ENCODE measurements at regions not wholly inside any gene's neighbourhood (a gene's known extent, or its start where the extent isn't known, plus 50 kb on each side); places are given as distances from the start of the nearest gene placed in this dataset.

DNA sequence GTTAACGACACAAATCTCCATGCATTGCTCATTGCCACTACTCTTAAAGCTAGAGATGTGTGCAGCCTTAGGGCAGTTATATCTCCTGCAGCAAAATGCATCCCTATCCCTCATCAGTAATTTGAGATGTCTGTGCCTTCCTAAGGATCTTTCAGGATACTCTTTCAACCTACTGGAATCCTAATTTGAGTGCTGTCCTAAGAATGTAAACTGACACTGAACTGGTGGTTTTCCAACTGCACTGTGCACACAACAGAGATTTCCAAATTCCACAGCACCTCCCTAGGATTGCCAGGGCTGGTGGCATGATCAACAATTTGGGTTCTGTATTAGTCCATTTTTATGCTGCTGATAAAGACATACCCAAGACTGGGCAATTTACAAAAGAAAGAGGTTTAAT, 193.9 kb downstream of the LTN1 start:
- Histone ChIP-seq H3K79me1 (ENCODE audit: low read length) (peaks cover 12% of the 10 kb centered on the region), H2BK120ac (ENCODE audit: insufficient read depth, low read length, poor library complexity) (no peak overlapping the region), H2BK5ac (ENCODE audit: low read depth, low read length, poor library complexity) (no peak overlapping the region), H2BK12ac (ENCODE audit: low read length) (no peak overlapping the region), H3K27ac (ENCODE audit: low read depth, low read length) (no peak overlapping the region), H3K4me2 (ENCODE audit: low read length) (no peak overlapping the region), H3K23ac (ENCODE audit: low read length) (no peak overlapping the region), H4K12ac (ENCODE audit: low read depth, low read length) (no peak overlapping the region), H3K9ac (ENCODE audit: low read length) (no peak overlapping the region), H3K14ac (ENCODE audit: low read length) (no peak overlapping the region), H3K4ac (ENCODE audit: low read depth, low read length) (no peak overlapping the region), H4K8ac (ENCODE audit: low read depth, low read length) (no peak overlapping the region), H3K4me1 (ENCODE audit: control insufficient read depth in 1 of 2, insufficient read depth in 2 of 2, low read length in 2 of 2) (no peaks in the 10 kb centered on the region), H3K27me3 (ENCODE audit: insufficient read depth, low read length) (no peaks in the 10 kb centered on the region), H2AFZ (ENCODE audit: insufficient read depth, low read length, poor library complexity) (no peak overlapping the region), H4K91ac (ENCODE audit: low read depth, low read length) (no peak overlapping the region), H3K36me3 (ENCODE audit: control insufficient read depth in 1 of 2, insufficient read depth in 2 of 2, low read length in 2 of 2) (no peaks in the 10 kb centered on the region), H3K9me3 (ENCODE audit: insufficient read depth, low read depth, low read length) (no peaks in the 10 kb centered on the region), H3K4me3 (ENCODE audit: low read depth, low read length) (no peak overlapping the region), H3K18ac (ENCODE audit: low read length) (no peak overlapping the region), H3K79me2 (ENCODE audit: control insufficient read depth, insufficient read depth, low read length, poor library complexity) (no peaks in the 10 kb centered on the region), H2AK5ac (ENCODE audit: low read length) (no peak overlapping the region)
- no CpG with 5 or more reads among the region's 1 CpG for WGBS (ENCODE audit: extremely low coverage, insufficient coverage, insufficient read length)
- DNase-seq: no peak

DNA sequence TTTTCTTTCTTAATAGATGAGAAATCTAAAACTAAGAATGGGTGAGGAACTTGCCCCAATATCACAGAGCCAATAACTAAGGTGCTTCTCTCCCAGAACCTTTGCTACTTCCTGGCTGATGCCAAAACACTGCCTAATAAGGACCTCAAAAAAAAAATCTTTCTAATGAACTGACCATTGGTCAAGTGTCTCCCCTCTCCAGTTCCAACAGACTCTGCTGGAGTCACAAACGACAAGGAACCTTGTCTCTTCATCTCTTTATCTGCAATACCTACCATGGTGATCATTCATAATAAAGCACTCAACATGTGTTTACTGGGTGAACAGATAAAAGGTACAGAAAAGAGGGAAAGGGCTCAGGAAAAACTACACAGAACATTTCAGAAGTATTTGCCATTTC, 197.4 kb downstream of the LTN1 start:
- peaks cover 15% of the 10 kb centered on the region for H3K79me1 ChIP-seq (ENCODE audit: low read length)
- H3K36me3 ChIP-seq (ENCODE audit: control insufficient read depth in 1 of 2, insufficient read depth in 2 of 2, low read length in 2 of 2): no peaks in the 10 kb centered on the region
- H3K4ac ChIP-seq (ENCODE audit: low read depth, low read length): no peak overlapping the region
- no peaks in the 10 kb centered on the region for H3K4me1 ChIP-seq (ENCODE audit: control insufficient read depth in 1 of 2, insufficient read depth in 2 of 2, low read length in 2 of 2)
- H4K12ac ChIP-seq (ENCODE audit: low read depth, low read length): no peak overlapping the region
- H3K9me3 ChIP-seq (ENCODE audit: insufficient read depth, low read depth, low read length): no peaks in the 10 kb centered on the region
- H3K18ac ChIP-seq (ENCODE audit: low read length): no peak overlapping the region
- H4K91ac ChIP-seq (ENCODE audit: low read depth, low read length): peak overlapping the region; percentile 56
- no peak overlapping the region for H2AK5ac ChIP-seq (ENCODE audit: low read length)
- H3K9ac ChIP-seq (ENCODE audit: low read length): no peak overlapping the region
- no CpG with 5 or more reads among the region's 1 CpG for WGBS (ENCODE audit: extremely low coverage, insufficient coverage, insufficient read length)
- no peaks in the 10 kb centered on the region for H3K27me3 ChIP-seq (ENCODE audit: insufficient read depth, low read length)
- peak in 1 of 2 donors; percentile 30 for DNase-seq
- peak overlapping the region; percentile 77 for H2BK12ac ChIP-seq (ENCODE audit: low read length)
- no peaks in the 10 kb centered on the region for H3K79me2 ChIP-seq (ENCODE audit: control insufficient read depth, insufficient read depth, low read length, poor library complexity)
- peak overlapping the region; percentile 57 for H2BK120ac ChIP-seq (ENCODE audit: insufficient read depth, low read length, poor library complexity)
- no peak overlapping the region for H3K27ac ChIP-seq (ENCODE audit: low read depth, low read length)
- no peak overlapping the region for H3K23ac ChIP-seq (ENCODE audit: low read length)
- peak overlapping the region; percentile 29 for H2BK5ac ChIP-seq (ENCODE audit: low read depth, low read length, poor library complexity)
- H3K4me2 ChIP-seq (ENCODE audit: low read length): no peak overlapping the region
- H2AFZ ChIP-seq (ENCODE audit: insufficient read depth, low read length, poor library complexity): no peak overlapping the region
- no peak overlapping the region for H3K14ac ChIP-seq (ENCODE audit: low read length)
- H3K4me3 ChIP-seq (ENCODE audit: low read depth, low read length): no peak overlapping the region
- H4K8ac ChIP-seq (ENCODE audit: low read depth, low read length): no peak overlapping the region

DNA sequence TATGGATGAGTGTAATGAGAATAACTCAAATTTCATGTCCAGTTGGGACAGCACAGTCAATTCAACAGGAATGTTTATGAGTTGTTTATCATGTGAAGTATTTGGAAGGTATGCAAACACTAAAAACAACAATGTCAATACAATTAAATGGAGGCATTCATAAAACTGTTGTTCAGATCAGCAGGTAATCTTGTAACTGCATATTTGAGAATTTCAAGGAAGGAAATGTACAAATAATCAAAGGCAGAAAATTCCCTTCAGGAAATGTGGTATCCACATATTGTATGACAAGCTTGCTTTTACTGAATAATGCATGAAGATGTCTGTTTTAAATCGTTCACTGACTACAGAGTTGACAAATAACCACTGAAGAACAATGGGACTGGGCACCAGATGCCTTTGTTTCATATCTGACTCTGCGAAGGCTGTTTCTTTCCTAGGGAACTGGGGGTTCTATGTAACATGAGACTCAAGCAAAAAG, 198.3 kb downstream of the LTN1 start:
- peak overlapping the region; percentile 78 for H3K27ac ChIP-seq (ENCODE audit: low read depth, low read length)
- no peak overlapping the region for H2BK5ac ChIP-seq (ENCODE audit: low read depth, low read length, poor library complexity)
- no peaks in the 10 kb centered on the region for H3K36me3 ChIP-seq (ENCODE audit: control insufficient read depth in 1 of 2, insufficient read depth in 2 of 2, low read length in 2 of 2)
- H3K4me2 ChIP-seq (ENCODE audit: low read length): no peak overlapping the region
- H2AK5ac ChIP-seq (ENCODE audit: low read length): no peak overlapping the region
- peaks cover 15% of the 10 kb centered on the region for H3K79me1 ChIP-seq (ENCODE audit: low read length)
- H3K18ac ChIP-seq (ENCODE audit: low read length): no peak overlapping the region
- no peaks in the 10 kb centered on the region for H3K9me3 ChIP-seq (ENCODE audit: insufficient read depth, low read depth, low read length)
- no peak overlapping the region for H3K9ac ChIP-seq (ENCODE audit: low read length)
- H3K79me2 ChIP-seq (ENCODE audit: control insufficient read depth, insufficient read depth, low read length, poor library complexity): no peaks in the 10 kb centered on the region
- no CpG with 5 or more reads among the region's 2 CpGs for WGBS (ENCODE audit: extremely low coverage, insufficient coverage, insufficient read length)
- H3K27me3 ChIP-seq (ENCODE audit: insufficient read depth, low read length): no peaks in the 10 kb centered on the region
- no peak overlapping the region for H4K91ac ChIP-seq (ENCODE audit: low read depth, low read length)
- H3K14ac ChIP-seq (ENCODE audit: low read length): no peak overlapping the region
- H3K23ac ChIP-seq (ENCODE audit: low read length): no peak overlapping the region
- no peak overlapping the region for H3K4ac ChIP-seq (ENCODE audit: low read depth, low read length)
- no peak overlapping the region for H4K8ac ChIP-seq (ENCODE audit: low read depth, low read length)
- H3K4me1 ChIP-seq (ENCODE audit: control insufficient read depth in 1 of 2, insufficient read depth in 2 of 2, low read length in 2 of 2): no peaks in the 10 kb centered on the region
- H2BK12ac ChIP-seq (ENCODE audit: low read length): no peak overlapping the region
- H3K4me3 ChIP-seq (ENCODE audit: low read depth, low read length): no peak overlapping the region
- H4K12ac ChIP-seq (ENCODE audit: low read depth, low read length): no peak overlapping the region
- H2BK120ac ChIP-seq (ENCODE audit: insufficient read depth, low read length, poor library complexity): no peak overlapping the region
- peak; percentile 34 to 79 for DNase-seq
- H2AFZ ChIP-seq (ENCODE audit: insufficient read depth, low read length, poor library complexity): no peak overlapping the region

DNA sequence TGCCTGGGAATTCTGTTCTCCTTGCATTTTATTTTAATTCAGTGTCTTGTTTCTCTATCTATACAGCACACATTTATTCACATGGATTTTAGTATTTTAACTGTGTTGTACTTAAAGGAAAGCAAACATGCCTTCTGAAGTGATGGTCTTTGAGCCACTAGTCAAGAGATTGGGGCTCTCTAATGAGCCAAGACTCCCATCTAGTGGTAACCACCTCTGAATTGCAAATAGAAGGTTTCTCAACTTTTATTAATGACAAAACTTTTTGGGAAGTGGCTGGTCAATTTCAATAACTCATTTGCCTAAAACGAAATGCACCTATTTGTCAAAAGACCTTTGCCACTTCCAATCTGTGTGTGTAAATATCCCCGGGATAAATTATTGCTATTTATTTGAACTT, 199.6 kb downstream of the LTN1 start:
- no peak overlapping the region for H3K18ac ChIP-seq (ENCODE audit: low read length)
- H2BK12ac ChIP-seq (ENCODE audit: low read length): no peak overlapping the region
- no peak overlapping the region for H3K4me3 ChIP-seq (ENCODE audit: low read depth, low read length)
- H3K27ac ChIP-seq (ENCODE audit: low read depth, low read length): no peak overlapping the region
- no peak overlapping the region for H3K14ac ChIP-seq (ENCODE audit: low read length)
- no peaks in the 10 kb centered on the region for H3K9me3 ChIP-seq (ENCODE audit: insufficient read depth, low read depth, low read length)
- no peak overlapping the region for H2AK5ac ChIP-seq (ENCODE audit: low read length)
- H3K4me2 ChIP-seq (ENCODE audit: low read length): no peak overlapping the region
- no peak overlapping the region for H3K23ac ChIP-seq (ENCODE audit: low read length)
- H2BK5ac ChIP-seq (ENCODE audit: low read depth, low read length, poor library complexity): no peak overlapping the region
- H2BK120ac ChIP-seq (ENCODE audit: insufficient read depth, low read length, poor library complexity): no peak overlapping the region
- no peak overlapping the region for H4K8ac ChIP-seq (ENCODE audit: low read depth, low read length)
- DNase-seq: no peak
- H3K4ac ChIP-seq (ENCODE audit: low read depth, low read length): no peak overlapping the region
- H4K12ac ChIP-seq (ENCODE audit: low read depth, low read length): no peak overlapping the region
- no peak overlapping the region for H3K9ac ChIP-seq (ENCODE audit: low read length)
- H4K91ac ChIP-seq (ENCODE audit: low read depth, low read length): no peak overlapping the region
- peaks cover 15% of the 10 kb centered on the region for H3K79me1 ChIP-seq (ENCODE audit: low read length)
- no CpG with 5 or more reads among the region's 2 CpGs for WGBS (ENCODE audit: extremely low coverage, insufficient coverage, insufficient read length)
- no peaks in the 10 kb centered on the region for H3K4me1 ChIP-seq (ENCODE audit: control insufficient read depth in 1 of 2, insufficient read depth in 2 of 2, low read length in 2 of 2)
- no peak overlapping the region for H2AFZ ChIP-seq (ENCODE audit: insufficient read depth, low read length, poor library complexity)
- H3K36me3 ChIP-seq (ENCODE audit: control insufficient read depth in 1 of 2, insufficient read depth in 2 of 2, low read length in 2 of 2): no peaks in the 10 kb centered on the region
- no peaks in the 10 kb centered on the region for H3K79me2 ChIP-seq (ENCODE audit: control insufficient read depth, insufficient read depth, low read length, poor library complexity)
- H3K27me3 ChIP-seq (ENCODE audit: insufficient read depth, low read length): no peaks in the 10 kb centered on the region
